OCI-LY7 (cell line): ENCODE measurements at regions not wholly inside any gene's neighbourhood (a gene's known extent, or its start where the extent isn't known, plus 50 kb on each side); places are given as distances from the start of the nearest gene placed in this dataset.

Experiments used
- EZH2phosphoT487 ChIP-seq: fragments of 200-600 bp; sonication (generic); IDR thresholded peaks from 2 replicates; pipeline ENCODE4 v1.6.1; 2018; ENCODE audit warnings: low read depth, borderline replicate concordance, mild to moderate bottlenecking, mixed run types, antibody characterized with exemption, low read length, moderate library complexity, mixed read lengths
- TF ChIP-seq, protein P1 (sequence below): fragments of 200-600 bp; sonication (generic); conservative IDR thresholded peaks from 2 replicates; pipeline ENCODE4 v1.5.1; 2014; ENCODE audit warnings: mild to moderate bottlenecking, antibody characterized with exemption, low read length, moderate library complexity, mixed read lengths

GRCh38 chr1:226473325-226473724, 65.4 kb upstream of the PARP1 start:
- TF ChIP-seq, protein P1, sequence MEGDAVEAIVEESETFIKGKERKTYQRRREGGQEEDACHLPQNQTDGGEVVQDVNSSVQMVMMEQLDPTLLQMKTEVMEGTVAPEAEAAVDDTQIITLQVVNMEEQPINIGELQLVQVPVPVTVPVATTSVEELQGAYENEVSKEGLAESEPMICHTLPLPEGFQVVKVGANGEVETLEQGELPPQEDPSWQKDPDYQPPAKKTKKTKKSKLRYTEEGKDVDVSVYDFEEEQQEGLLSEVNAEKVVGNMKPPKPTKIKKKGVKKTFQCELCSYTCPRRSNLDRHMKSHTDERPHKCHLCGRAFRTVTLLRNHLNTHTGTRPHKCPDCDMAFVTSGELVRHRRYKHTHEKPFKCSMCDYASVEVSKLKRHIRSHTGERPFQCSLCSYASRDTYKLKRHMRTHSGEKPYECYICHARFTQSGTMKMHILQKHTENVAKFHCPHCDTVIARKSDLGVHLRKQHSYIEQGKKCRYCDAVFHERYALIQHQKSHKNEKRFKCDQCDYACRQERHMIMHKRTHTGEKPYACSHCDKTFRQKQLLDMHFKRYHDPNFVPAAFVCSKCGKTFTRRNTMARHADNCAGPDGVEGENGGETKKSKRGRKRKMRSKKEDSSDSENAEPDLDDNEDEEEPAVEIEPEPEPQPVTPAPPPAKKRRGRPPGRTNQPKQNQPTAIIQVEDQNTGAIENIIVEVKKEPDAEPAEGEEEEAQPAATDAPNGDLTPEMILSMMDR: no peak
- no peak for TF ChIP-seq EZH2phosphoT487
